ENCODE measurements at regions not wholly inside any gene's neighbourhood (a gene's known extent, or its start where the extent isn't known, plus 50 kb on each side); places are given as distances from the start of the nearest gene placed in this dataset.

GRCh38 chr4:114364857-114365256 is 233.8 kb upstream of the UGT8 start:
- Mint-ChIP-seq H3K9me3 (no peaks in the 10 kb centered on the region), H3K4me1 (no peaks in the 10 kb centered on the region), H3K27me3 (peaks cover 6% of the 10 kb centered on the region), H3K4me3 (no peak overlapping the region), H3K36me3 (no peaks in the 10 kb centered on the region), H3K27ac (no peak overlapping the region)

GRCh38 chr4:114365591-114365990 is 233.0 kb upstream of the UGT8 start:
- no peaks in the 10 kb centered on the region for H3K9me3 Mint-ChIP-seq
- no peak overlapping the region for H3K4me3 Mint-ChIP-seq
- no peaks in the 10 kb centered on the region for H3K36me3 Mint-ChIP-seq
- peaks cover 6% of the 10 kb centered on the region for H3K27me3 Mint-ChIP-seq
- H3K4me1 Mint-ChIP-seq = no peaks in the 10 kb centered on the region
- no peak overlapping the region for H3K27ac Mint-ChIP-seq

GRCh38 chr4:114366368-114366767 is 232.2 kb upstream of the UGT8 start:
- Mint-ChIP-seq H3K4me3 (no peak overlapping the region), H3K9me3 (no peaks in the 10 kb centered on the region), H3K36me3 (no peaks in the 10 kb centered on the region), H3K27ac (no peak overlapping the region), H3K27me3 (peaks cover 8% of the 10 kb centered on the region), H3K4me1 (no peaks in the 10 kb centered on the region)

GRCh38 chr4:114368751-114369150 is 229.9 kb upstream of the UGT8 start:
- H3K4me3 Mint-ChIP-seq = no peak overlapping the region
- H3K27ac Mint-ChIP-seq = no peak overlapping the region
- no peaks in the 10 kb centered on the region for H3K36me3 Mint-ChIP-seq
- no peaks in the 10 kb centered on the region for H3K4me1 Mint-ChIP-seq
- H3K27me3 Mint-ChIP-seq = peaks cover 10% of the 10 kb centered on the region
- no peaks in the 10 kb centered on the region for H3K9me3 Mint-ChIP-seq

- Mint-ChIP-seq H3K36me3 (no peaks in the 10 kb centered on the region), H3K4me3 (no peak overlapping the region), H3K4me1 (no peaks in the 10 kb centered on the region), H3K9me3 (no peaks in the 10 kb centered on the region), H3K27me3 (peaks cover 11% of the 10 kb centered on the region), H3K27ac (no peak overlapping the region)
Observed at GRCh38 chr4:114373508-114373907, 225.1 kb upstream of the UGT8 start.

GRCh38 chr4:114378305-114378903 is 220.2 kb upstream of the UGT8 start:
- H3K9me3 Mint-ChIP-seq = no peaks in the 10 kb centered on the region
- no peak overlapping the region for H3K4me3 Mint-ChIP-seq
- peaks cover 10% of the 10 kb centered on the region for H3K27me3 Mint-ChIP-seq
- H3K36me3 Mint-ChIP-seq = no peaks in the 10 kb centered on the region
- H3K27ac Mint-ChIP-seq = no peak overlapping the region
- H3K4me1 Mint-ChIP-seq = no peaks in the 10 kb centered on the region

- H3K36me3 Mint-ChIP-seq = no peaks in the 10 kb centered on the region
- H3K4me1 Mint-ChIP-seq = no peaks in the 10 kb centered on the region
- H3K9me3 Mint-ChIP-seq = no peaks in the 10 kb centered on the region
- H3K27ac Mint-ChIP-seq = no peak overlapping the region
- H3K4me3 Mint-ChIP-seq = no peak overlapping the region
- peaks cover 5% of the 10 kb centered on the region for H3K27me3 Mint-ChIP-seq
Observed at GRCh38 chr4:114383067-114383466, 215.5 kb upstream of the UGT8 start.

- Mint-ChIP-seq H3K4me3 (no peak overlapping the region), H3K9me3 (no peaks in the 10 kb centered on the region), H3K27me3 (peaks cover 5% of the 10 kb centered on the region), H3K4me1 (no peaks in the 10 kb centered on the region), H3K36me3 (no peaks in the 10 kb centered on the region), H3K27ac (no peak overlapping the region)
Observed at GRCh38 chr4:114383721-114384120, 214.9 kb upstream of the UGT8 start.

GRCh38 chr4:114384629-114385028 is 214.0 kb upstream of the UGT8 start:
- Mint-ChIP-seq H3K4me3 (no peak overlapping the region), H3K27me3 (peaks cover 6% of the 10 kb centered on the region), H3K36me3 (no peaks in the 10 kb centered on the region), H3K9me3 (no peaks in the 10 kb centered on the region), H3K4me1 (no peaks in the 10 kb centered on the region), H3K27ac (no peak overlapping the region)

GRCh38 chr4:114385195-114385985 is 213.2 kb upstream of the UGT8 start:
- Mint-ChIP-seq H3K36me3 (no peaks in the 10 kb centered on the region), H3K27ac (no peak overlapping the region), H3K4me1 (no peaks in the 10 kb centered on the region), H3K27me3 (peaks cover 6% of the 10 kb centered on the region), H3K9me3 (no peaks in the 10 kb centered on the region), H3K4me3 (no peak overlapping the region)

- Mint-ChIP-seq H3K4me3 (no peak overlapping the region), H3K36me3 (no peaks in the 10 kb centered on the region), H3K4me1 (no peaks in the 10 kb centered on the region), H3K27ac (no peak overlapping the region), H3K27me3 (peaks cover 8% of the 10 kb centered on the region), H3K9me3 (no peaks in the 10 kb centered on the region)
Observed at GRCh38 chr4:114386637-114387233, 211.9 kb upstream of the UGT8 start.

- Mint-ChIP-seq H3K9me3 (no peaks in the 10 kb centered on the region), H3K27me3 (peaks cover 10% of the 10 kb centered on the region), H3K36me3 (no peaks in the 10 kb centered on the region), H3K4me3 (no peak overlapping the region), H3K27ac (no peak overlapping the region), H3K4me1 (no peaks in the 10 kb centered on the region)
Observed at GRCh38 chr4:114389070-114389685, 209.4 kb upstream of the UGT8 start.

GRCh38 chr4:114393295-114394038 is 205.1 kb upstream of the UGT8 start:
- Mint-ChIP-seq H3K9me3 (no peaks in the 10 kb centered on the region), H3K36me3 (no peaks in the 10 kb centered on the region), H3K4me3 (no peak overlapping the region), H3K27me3 (peaks cover 7% of the 10 kb centered on the region), H3K27ac (no peak overlapping the region), H3K4me1 (peaks cover 14% of the 10 kb centered on the region)

GRCh38 chr4:114396808-114397207 is 201.8 kb upstream of the UGT8 start:
- Mint-ChIP-seq H3K4me1 (peaks cover 18% of the 10 kb centered on the region), H3K9me3 (no peaks in the 10 kb centered on the region)

GRCh38 chr4:114398410-114398809 is 200.2 kb upstream of the UGT8 start:
- peaks cover 18% of the 10 kb centered on the region for H3K4me1 Mint-ChIP-seq
- H3K27ac Mint-ChIP-seq = no peak overlapping the region
- no peaks in the 10 kb centered on the region for H3K9me3 Mint-ChIP-seq
- H3K36me3 Mint-ChIP-seq = no peaks in the 10 kb centered on the region
- H3K27me3 Mint-ChIP-seq = no peaks in the 10 kb centered on the region
- H3K4me3 Mint-ChIP-seq = no peak overlapping the region

More at GRCh38 chr4:114396808-114397207, 201.8 kb upstream of the UGT8 start:
- Mint-ChIP-seq H3K27ac (no peak overlapping the region), H3K27me3 (peaks cover 1% of the 10 kb centered on the region), H3K36me3 (no peaks in the 10 kb centered on the region), H3K4me3 (no peak overlapping the region)

All from activated naive CD4-positive, alpha-beta T cell treated with anti-CD3 and anti-CD28 coated beads, Interleukin-2, amount 50 U/mL, for 24 hours (primary cell).